Peyer's patch (tissue), 4 donors: ENCODE measurements at regions not wholly inside any gene's neighbourhood (a gene's known extent, or its start where the extent isn't known, plus 50 kb on each side); places are given as distances from the start of the nearest gene placed in this dataset.

Experiments used
- DNase-seq, 3 donors: peaks; one replicate each; pipeline ENCODE4 v3.0.0-alpha.2; 2017 to 2019
- H3K27ac ChIP-seq, 4 donors: fragments of 200-600 bp; sonication (generic); one replicate each; pipeline ENCODE4 v1.5.1; 2016 to 2019
- H3K27me3 ChIP-seq, 2 donors: fragments of 200-600 bp; sonication (generic); one replicate each; pipeline ENCODE4 v1.5.1; 2019
- H3K36me3 ChIP-seq, 3 donors: fragments of 200-600 bp; sonication (generic); one replicate each; pipeline ENCODE4 v1.5.1; 2016 to 2019
- H3K4me1 ChIP-seq, 4 donors: fragments of 200-600 bp; sonication (generic); one replicate each; pipeline ENCODE4 v1.5.1; 2016 to 2019
- H3K4me3 ChIP-seq, 4 donors: fragments of 200-600 bp; sonication (generic); 1 replicate in 3 of 4; 2 replicates in 1 of 4; pipeline ENCODE4 v1.5.1; 2016 to 2019; ENCODE audit warnings: mild to moderate bottlenecking in 1 of 4
- H3K9me3 ChIP-seq, 4 donors: fragments of 200-600 bp; sonication (generic); one replicate each; pipeline ENCODE4 v1.5.1; 2016 to 2019; ENCODE audit warnings: mild to moderate bottlenecking in 1 of 4
- POLR2A ChIP-seq, 2 donors: fragments of 450-650 bp; IDR thresholded peaks; one replicate each; pipeline ENCODE4 v1.5.1; 2017; ENCODE audit warnings: antibody characterized with exemption in 2 of 2, mild to moderate bottlenecking in 2 of 2, moderate library complexity in 2 of 2
- TF ChIP-seq, protein P1 (sequence below), 6 experiments: fragments of 450-650 bp in 4 of 6; fragments of 200-600 bp in 2 of 6; sonication (generic) in 1 of 6; IDR thresholded peaks; one replicate each; pipeline ENCODE4 v1.5.1; 2017 to 2019; ENCODE audit warnings: antibody characterized with exemption in 6 of 6, mild to moderate bottlenecking in 3 of 6, moderate library complexity in 1 of 6

DNA sequence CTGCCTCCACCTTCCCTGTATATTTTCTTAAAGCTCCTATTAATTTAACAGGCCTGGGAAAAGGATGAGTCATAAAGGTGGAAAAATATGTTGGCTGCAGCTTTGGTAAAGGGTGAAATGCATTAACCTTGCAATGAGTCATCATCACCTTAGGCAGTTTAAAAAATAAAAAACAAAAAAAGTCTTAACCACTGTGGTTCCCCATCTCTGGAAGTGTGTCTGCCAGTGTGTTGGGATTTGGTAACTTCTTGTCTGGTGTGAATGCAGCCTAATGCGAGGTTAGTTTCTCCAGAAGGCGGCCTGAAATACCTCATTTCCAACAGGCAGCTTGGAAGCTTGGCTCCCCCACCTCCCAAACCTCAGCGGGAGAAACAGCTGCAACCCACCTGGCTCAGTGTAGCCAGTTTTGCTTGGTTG lies 265.3 kb upstream of the GAS1 start:
- DNase-seq = no peak
- Histone ChIP-seq H3K4me1 (no peaks in the 10 kb centered on the region), H3K27me3 (no peaks in the 10 kb centered on the region), H3K9me3 (no peaks in the 10 kb centered on the region), H3K36me3 (no peaks in the 10 kb centered on the region), H3K4me3 (no peak overlapping the region), H3K27ac (no peak overlapping the region)
- TF ChIP-seq POLR2A (IDR thresholded peaks at IDR 0.05) = no peak
- TF ChIP-seq, protein P1, sequence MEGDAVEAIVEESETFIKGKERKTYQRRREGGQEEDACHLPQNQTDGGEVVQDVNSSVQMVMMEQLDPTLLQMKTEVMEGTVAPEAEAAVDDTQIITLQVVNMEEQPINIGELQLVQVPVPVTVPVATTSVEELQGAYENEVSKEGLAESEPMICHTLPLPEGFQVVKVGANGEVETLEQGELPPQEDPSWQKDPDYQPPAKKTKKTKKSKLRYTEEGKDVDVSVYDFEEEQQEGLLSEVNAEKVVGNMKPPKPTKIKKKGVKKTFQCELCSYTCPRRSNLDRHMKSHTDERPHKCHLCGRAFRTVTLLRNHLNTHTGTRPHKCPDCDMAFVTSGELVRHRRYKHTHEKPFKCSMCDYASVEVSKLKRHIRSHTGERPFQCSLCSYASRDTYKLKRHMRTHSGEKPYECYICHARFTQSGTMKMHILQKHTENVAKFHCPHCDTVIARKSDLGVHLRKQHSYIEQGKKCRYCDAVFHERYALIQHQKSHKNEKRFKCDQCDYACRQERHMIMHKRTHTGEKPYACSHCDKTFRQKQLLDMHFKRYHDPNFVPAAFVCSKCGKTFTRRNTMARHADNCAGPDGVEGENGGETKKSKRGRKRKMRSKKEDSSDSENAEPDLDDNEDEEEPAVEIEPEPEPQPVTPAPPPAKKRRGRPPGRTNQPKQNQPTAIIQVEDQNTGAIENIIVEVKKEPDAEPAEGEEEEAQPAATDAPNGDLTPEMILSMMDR (IDR thresholded peaks at IDR 0.05) = no peak

DNA sequence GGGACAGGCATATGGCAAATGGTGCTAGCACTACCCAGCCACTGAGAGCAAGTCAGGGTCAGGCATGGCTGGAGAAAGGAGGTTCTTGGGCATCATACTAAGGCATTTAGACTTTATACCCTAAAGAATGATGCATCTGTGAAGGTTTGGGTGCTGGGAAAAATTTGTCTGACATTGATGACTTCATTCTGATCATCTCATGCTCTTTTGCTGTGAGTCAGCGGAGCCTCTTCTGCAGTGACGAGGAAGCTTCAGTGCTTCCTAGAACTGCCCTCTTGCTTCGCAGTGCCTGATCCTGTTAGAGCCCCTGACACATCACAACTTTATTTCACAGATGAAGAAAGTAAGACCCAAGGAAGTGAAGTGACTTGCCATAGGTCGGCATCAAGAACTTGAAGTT lies 266.6 kb upstream of the GAS1 start:
- no peak for DNase-seq
- H3K4me1 ChIP-seq = no peaks in the 10 kb centered on the region
- no peaks in the 10 kb centered on the region for H3K36me3 ChIP-seq
- H3K27me3 ChIP-seq = no peaks in the 10 kb centered on the region
- H3K9me3 ChIP-seq = no peaks in the 10 kb centered on the region
- no peak for TF ChIP-seq POLR2A (IDR thresholded peaks at IDR 0.05)
- TF ChIP-seq, protein P1 (IDR thresholded peaks at IDR 0.05) = no peak
- H3K4me3 ChIP-seq = no peak overlapping the region
- no peak overlapping the region for H3K27ac ChIP-seq

DNA sequence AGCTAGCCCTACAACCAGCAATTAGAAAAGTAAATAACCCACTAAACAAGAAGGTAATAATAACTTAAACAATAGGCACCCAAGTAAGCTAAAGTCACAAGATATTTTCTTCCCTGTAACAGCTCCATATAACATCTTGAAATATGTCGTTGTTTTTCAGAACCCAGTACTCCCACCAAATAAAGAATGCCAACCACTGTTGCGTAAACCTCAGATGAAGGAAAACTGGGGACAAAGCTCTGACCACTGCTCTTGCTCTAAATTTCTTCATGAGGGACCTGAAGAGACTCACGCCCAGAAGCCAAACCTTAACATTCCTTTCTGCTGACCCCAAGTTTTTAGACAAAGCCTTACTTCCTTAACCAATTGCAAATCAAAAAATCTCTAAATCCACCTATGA lies 267.7 kb upstream of the GAS1 start:
- Histone ChIP-seq H3K4me1 (no peaks in the 10 kb centered on the region), H3K27me3 (no peaks in the 10 kb centered on the region), H3K9me3 (no peaks in the 10 kb centered on the region), H3K36me3 (no peaks in the 10 kb centered on the region), H3K4me3 (no peak overlapping the region), H3K27ac (no peak overlapping the region)
- DNase-seq = no peak
- no peak for TF ChIP-seq POLR2A (IDR thresholded peaks at IDR 0.05)
- TF ChIP-seq, protein P1 (IDR thresholded peaks at IDR 0.05) = no peak

DNA sequence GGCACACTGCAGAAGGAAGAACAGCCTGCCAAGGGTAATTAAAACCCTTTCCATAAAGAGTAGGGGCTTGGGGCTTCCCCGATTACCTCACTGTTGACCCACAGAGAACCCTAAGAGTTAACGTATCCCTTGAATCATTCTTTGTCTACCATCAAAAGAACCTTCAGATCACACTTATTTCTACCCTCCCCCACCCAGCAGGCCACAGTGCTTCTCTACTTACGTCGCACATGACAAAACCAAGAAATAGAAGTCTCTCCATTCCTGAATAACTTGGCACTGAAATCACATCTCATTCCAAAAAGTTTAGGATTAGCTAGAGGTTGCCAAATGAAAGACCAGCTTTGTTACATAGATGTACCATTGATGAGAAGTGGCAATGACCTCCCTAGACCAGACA lies 268.7 kb upstream of the GAS1 start:
- H3K9me3 ChIP-seq = no peaks in the 10 kb centered on the region
- no peaks in the 10 kb centered on the region for H3K27me3 ChIP-seq
- H3K4me1 ChIP-seq = no peaks in the 10 kb centered on the region
- DNase-seq = no peak
- TF ChIP-seq, protein P1 (IDR thresholded peaks at IDR 0.05) = no peak
- TF ChIP-seq POLR2A (IDR thresholded peaks at IDR 0.05) = no peak
- H3K36me3 ChIP-seq = no peaks in the 10 kb centered on the region
- H3K27ac ChIP-seq = no peak overlapping the region
- no peak overlapping the region for H3K4me3 ChIP-seq

DNA sequence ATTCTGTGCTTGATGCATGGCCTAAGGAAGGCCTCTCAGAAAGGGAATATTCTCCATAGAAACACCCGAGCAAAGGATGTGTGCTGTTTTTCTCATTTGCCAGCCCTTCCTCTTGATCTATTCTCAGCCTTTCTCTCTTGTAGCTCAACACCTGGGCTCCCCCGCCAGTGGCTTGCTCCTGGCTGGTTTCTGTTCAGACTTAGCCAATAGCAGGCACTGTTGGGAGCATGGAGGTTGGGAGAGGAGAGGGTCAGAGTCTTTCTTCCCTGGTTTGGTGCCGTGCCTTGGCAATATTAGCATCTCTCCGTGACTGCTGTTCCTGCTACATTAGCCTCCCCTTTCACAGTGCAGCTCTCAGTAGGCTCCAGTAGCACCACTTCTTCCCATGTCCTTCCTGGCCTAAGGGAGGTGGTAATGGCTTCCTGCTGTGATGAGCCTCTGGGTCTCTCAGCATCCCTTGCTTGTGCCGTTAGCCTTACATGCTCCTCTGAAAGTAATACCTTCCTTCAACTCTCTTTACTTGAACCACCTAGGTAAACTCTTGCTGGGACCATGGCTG lies 269.7 kb upstream of the GAS1 start:
- no peak for TF ChIP-seq POLR2A (IDR thresholded peaks at IDR 0.05)
- TF ChIP-seq, protein P1 (IDR thresholded peaks at IDR 0.05) = no peak
- Histone ChIP-seq H3K4me3 (no peak overlapping the region), H3K36me3 (no peaks in the 10 kb centered on the region), H3K27me3 (no peaks in the 10 kb centered on the region), H3K4me1 (no peaks in the 10 kb centered on the region), H3K9me3 (no peaks in the 10 kb centered on the region), H3K27ac (no peak overlapping the region)
- DNase-seq = no peak
